Fibroblast of lung (primary cell): ENCODE measurements at regions not wholly inside any gene's neighbourhood (a gene's known extent, or its start where the extent isn't known, plus 50 kb on each side); places are given as distances from the start of the nearest gene placed in this dataset.

ENCODE experiments used
- EZH2 ChIP-seq: IDR thresholded peaks from 2 replicates; pipeline ENCODE4 v1.5.1; 2012; ENCODE audit warnings: low read length, control low read depth, mild to moderate bottlenecking; ENCODE audit errors: missing control alignments
- TF ChIP-seq, protein P1 (sequence below), 2 donors: IDR thresholded peaks in 1 of 2; conservative IDR thresholded peaks in 1 of 2; 1 replicate in 1 of 2; 2 replicates in 1 of 2; pipeline ENCODE4 v1.5.1; 2011 to 2012; ENCODE audit warnings: low read length in 2 of 2, control low read depth in 1 of 2, inconsistent platforms in 1 of 2, low read depth in 1 of 2, mild to moderate bottlenecking in 1 of 2

DNA sequence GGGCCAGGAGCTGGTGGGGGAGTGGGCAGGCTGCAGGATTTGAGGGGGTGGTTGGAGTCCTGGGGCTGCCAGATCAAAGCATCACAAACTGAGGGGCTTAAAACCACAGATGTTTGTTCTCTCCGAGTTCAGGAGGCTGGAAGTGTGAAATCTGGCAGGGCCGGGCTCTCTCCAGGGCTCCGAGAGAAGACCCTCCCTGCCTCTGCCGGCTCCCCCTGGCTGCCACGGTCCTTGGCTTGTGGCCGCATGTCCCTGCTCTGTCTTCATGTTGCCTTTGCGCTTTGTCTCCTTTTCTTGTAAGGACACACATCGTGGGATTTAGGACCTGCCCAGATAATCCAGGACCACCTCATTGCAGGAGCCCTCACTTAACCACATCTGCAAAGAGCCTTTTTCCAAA lies 139.8 kb upstream of the GSE1 start:
- no peak for TF ChIP-seq EZH2
- TF ChIP-seq, protein P1, sequence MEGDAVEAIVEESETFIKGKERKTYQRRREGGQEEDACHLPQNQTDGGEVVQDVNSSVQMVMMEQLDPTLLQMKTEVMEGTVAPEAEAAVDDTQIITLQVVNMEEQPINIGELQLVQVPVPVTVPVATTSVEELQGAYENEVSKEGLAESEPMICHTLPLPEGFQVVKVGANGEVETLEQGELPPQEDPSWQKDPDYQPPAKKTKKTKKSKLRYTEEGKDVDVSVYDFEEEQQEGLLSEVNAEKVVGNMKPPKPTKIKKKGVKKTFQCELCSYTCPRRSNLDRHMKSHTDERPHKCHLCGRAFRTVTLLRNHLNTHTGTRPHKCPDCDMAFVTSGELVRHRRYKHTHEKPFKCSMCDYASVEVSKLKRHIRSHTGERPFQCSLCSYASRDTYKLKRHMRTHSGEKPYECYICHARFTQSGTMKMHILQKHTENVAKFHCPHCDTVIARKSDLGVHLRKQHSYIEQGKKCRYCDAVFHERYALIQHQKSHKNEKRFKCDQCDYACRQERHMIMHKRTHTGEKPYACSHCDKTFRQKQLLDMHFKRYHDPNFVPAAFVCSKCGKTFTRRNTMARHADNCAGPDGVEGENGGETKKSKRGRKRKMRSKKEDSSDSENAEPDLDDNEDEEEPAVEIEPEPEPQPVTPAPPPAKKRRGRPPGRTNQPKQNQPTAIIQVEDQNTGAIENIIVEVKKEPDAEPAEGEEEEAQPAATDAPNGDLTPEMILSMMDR (conservative IDR thresholded peaks at IDR 0.05 in 1 of 2, IDR thresholded peaks at IDR 0.05 in 1 of 2; ENCODE audit: low read depth in 1 of 2, low read length in 2 of 2) = no peak
